ENCODE measurements at regions not wholly inside any gene's neighbourhood (a gene's known extent, or its start where the extent isn't known, plus 50 kb on each side); places are given as distances from the start of the nearest gene placed in this dataset.

DNA sequence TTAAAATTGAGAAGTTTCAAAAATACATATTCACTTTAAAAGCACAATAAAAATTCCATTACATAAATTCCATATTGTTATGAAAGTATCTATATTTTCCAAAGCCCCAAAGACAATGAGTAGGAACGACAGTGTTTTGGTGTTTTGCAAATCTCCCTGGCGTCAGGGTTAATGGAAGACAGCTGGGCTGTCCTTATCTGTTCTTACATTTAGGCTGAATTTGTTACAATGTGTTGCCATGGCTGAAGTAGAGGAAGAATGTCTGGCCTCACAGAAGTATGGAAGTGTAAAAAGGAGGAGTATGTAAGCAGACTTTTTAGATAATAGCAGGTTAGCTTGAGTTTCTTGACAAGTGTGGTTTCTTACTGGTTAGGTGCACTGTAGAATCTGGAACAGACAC lies 124.4 kb upstream of the SPATA13 start:
- H4K20me1 ChIP-seq (ENCODE audit: control insufficient read depth, insufficient read depth, low read depth, low read length), result no peaks in the 10 kb centered on the region
- no peaks in the 10 kb centered on the region for H3K79me2 ChIP-seq (ENCODE audit: control insufficient read depth, low read length)
- H3K36me3 ChIP-seq (ENCODE audit: control insufficient read depth, low read length), result no peaks in the 10 kb centered on the region
- H3K9me3 ChIP-seq (ENCODE audit: control insufficient read depth, insufficient read depth, low read length), result no peaks in the 10 kb centered on the region
- TF ChIP-seq CTCF (IDR thresholded peaks at IDR 0.05; ENCODE audit: low read depth, low read length, poor library complexity, severe bottlenecking) (no peak), EZH2phosphoT487 (IDR thresholded peaks at IDR 0.05; ENCODE audit: borderline replicate concordance, low read length) (no peak)
- H3K4me1 ChIP-seq (ENCODE audit: control insufficient read depth, low read length), result no peaks in the 10 kb centered on the region
- H3F3A ChIP-seq (ENCODE audit: control insufficient read depth, insufficient read depth), result no peaks in the 10 kb centered on the region
- no peaks in the 10 kb centered on the region for H3K9me2 ChIP-seq (replicated peaks; ENCODE audit: control insufficient read depth, low read length)
- H3K27ac ChIP-seq (ENCODE audit: low read depth, low read length), result no peak overlapping the region
- peaks cover 12% of the 10 kb centered on the region for H3K27me3 ChIP-seq (ENCODE audit: control insufficient read depth, low read length)
- no peak overlapping the region for H3K4me2 ChIP-seq (ENCODE audit: low read length)
- H3K4me3 ChIP-seq (ENCODE audit: low read length), result no peak overlapping the region

- no peaks in the 10 kb centered on the region for H3K9me3 ChIP-seq (ENCODE audit: control insufficient read depth, insufficient read depth, low read length)
- no peak for TF ChIP-seq EZH2phosphoT487 (IDR thresholded peaks at IDR 0.05; ENCODE audit: borderline replicate concordance, low read length)
- no peak for TF ChIP-seq CTCF (IDR thresholded peaks at IDR 0.05; ENCODE audit: low read depth, low read length, poor library complexity, severe bottlenecking)
- no peaks in the 10 kb centered on the region for H3K36me3 ChIP-seq (ENCODE audit: control insufficient read depth, low read length)
- no peaks in the 10 kb centered on the region for H3K79me2 ChIP-seq (ENCODE audit: control insufficient read depth, low read length)
- no peaks in the 10 kb centered on the region for H3K9me2 ChIP-seq (replicated peaks; ENCODE audit: control insufficient read depth, low read length)
- no peak overlapping the region for H3K4me3 ChIP-seq (ENCODE audit: low read length)
- H3K27me3 ChIP-seq (ENCODE audit: control insufficient read depth, low read length), result peaks cover 3% of the 10 kb centered on the region; the same call in 1 of the 2 replicates
- no peaks in the 10 kb centered on the region for H3F3A ChIP-seq (ENCODE audit: control insufficient read depth, insufficient read depth)
- no peaks in the 10 kb centered on the region for H4K20me1 ChIP-seq (ENCODE audit: control insufficient read depth, insufficient read depth, low read depth, low read length)
- no peak overlapping the region for H3K27ac ChIP-seq (ENCODE audit: low read depth, low read length)
- H3K4me1 ChIP-seq (ENCODE audit: control insufficient read depth, low read length), result no peaks in the 10 kb centered on the region
- no peak overlapping the region for H3K4me2 ChIP-seq (ENCODE audit: low read length)
Measured at GRCh38 chr13:24038405-24038804, 122.1 kb upstream of the SPATA13 start.

GRCh38 chr13:24038841-24039330 lies 121.6 kb upstream of the SPATA13 start:
- TF ChIP-seq CTCF (IDR thresholded peaks at IDR 0.05; ENCODE audit: low read depth, low read length, poor library complexity, severe bottlenecking), result no peak
- TF ChIP-seq EZH2phosphoT487 (IDR thresholded peaks at IDR 0.05; ENCODE audit: borderline replicate concordance, low read length), result no peak
- H3K4me1 ChIP-seq (ENCODE audit: control insufficient read depth, low read length), result no peaks in the 10 kb centered on the region
- H3K27me3 ChIP-seq (ENCODE audit: control insufficient read depth, low read length), result peaks cover 3% of the 10 kb centered on the region; the same call in 1 of the 2 replicates
- no peaks in the 10 kb centered on the region for H3F3A ChIP-seq (ENCODE audit: control insufficient read depth, insufficient read depth)
- no peaks in the 10 kb centered on the region for H3K9me3 ChIP-seq (ENCODE audit: control insufficient read depth, insufficient read depth, low read length)
- no peak overlapping the region for H3K4me3 ChIP-seq (ENCODE audit: low read length)
- no peaks in the 10 kb centered on the region for H3K9me2 ChIP-seq (replicated peaks; ENCODE audit: control insufficient read depth, low read length)
- no peaks in the 10 kb centered on the region for H4K20me1 ChIP-seq (ENCODE audit: control insufficient read depth, insufficient read depth, low read depth, low read length)
- H3K36me3 ChIP-seq (ENCODE audit: control insufficient read depth, low read length), result no peaks in the 10 kb centered on the region
- no peak overlapping the region for H3K27ac ChIP-seq (ENCODE audit: low read depth, low read length)
- H3K79me2 ChIP-seq (ENCODE audit: control insufficient read depth, low read length), result no peaks in the 10 kb centered on the region
- H3K4me2 ChIP-seq (ENCODE audit: low read length), result no peak overlapping the region
